Mesenchymal stem cell (in vitro differentiated cells and primary cell): ENCODE measurements at regions not wholly inside any gene's neighbourhood (a gene's known extent, or its start where the extent isn't known, plus 50 kb on each side); places are given as distances from the start of the nearest gene placed in this dataset.

Experiments
- DNase-seq: peaks from one replicate; pipeline ENCODE4 v3.0.0-alpha.2; 2013
- H2AFZ ChIP-seq: one replicate; pipeline ENCODE4 v1.6.1; 2013; ENCODE audit warnings: low read depth, mild to moderate bottlenecking, control low read depth, inconsistent platforms, low read length, moderate library complexity
- H2AK5ac ChIP-seq: 2 replicates; pipeline ENCODE4 v1.6.1; 2013; ENCODE audit warnings: low read length, moderate library complexity, mild to moderate bottlenecking, inconsistent platforms; ENCODE audit not compliant: severe bottlenecking
- H2BK120ac ChIP-seq: one replicate; pipeline ENCODE4 v1.6.1; 2013; ENCODE audit warnings: low read depth, mild to moderate bottlenecking, inconsistent platforms, low read length, moderate library complexity
- H2BK12ac ChIP-seq, 2 experiments: one replicate each; pipeline ENCODE4 v1.6.1; 2013; ENCODE audit warnings: inconsistent platforms in 2 of 2, low read length in 2 of 2, mild to moderate bottlenecking in 2 of 2, moderate library complexity in 2 of 2, control low read depth in 1 of 2
- H2BK15ac ChIP-seq: one replicate; pipeline ENCODE4 v1.6.1; 2013; ENCODE audit warnings: mild to moderate bottlenecking, low read depth, inconsistent platforms; ENCODE audit not compliant: poor library complexity, severe bottlenecking
- H2BK5ac ChIP-seq: 2 replicates; pipeline ENCODE4 v1.6.1; 2013; ENCODE audit warnings: low read depth, mild to moderate bottlenecking, low read length, control low read depth, inconsistent platforms; ENCODE audit not compliant: poor library complexity, severe bottlenecking
- H3K14ac ChIP-seq, 2 experiments: one replicate each; pipeline ENCODE4 v1.6.1; 2013; ENCODE audit warnings: inconsistent platforms in 2 of 2, low read length in 2 of 2, control low read depth in 1 of 2, mild to moderate bottlenecking in 1 of 2, moderate library complexity in 1 of 2
- H3K18ac ChIP-seq, 2 experiments: one replicate each; pipeline ENCODE4 v1.6.1; 2013; ENCODE audit warnings: inconsistent platforms in 2 of 2, low read length in 2 of 2, control low read depth in 1 of 2, low read depth in 1 of 2, mild to moderate bottlenecking in 1 of 2
- H3K23ac ChIP-seq, 2 experiments: one replicate each; pipeline ENCODE4 v1.6.1; 2013; ENCODE audit warnings: inconsistent platforms in 2 of 2, low read length in 2 of 2, mild to moderate bottlenecking in 2 of 2, moderate library complexity in 2 of 2, control low read depth in 1 of 2
- H3K27ac ChIP-seq: 2 replicates; pipeline ENCODE4 v1.5.1; 2013; ENCODE audit warnings: mild to moderate bottlenecking, moderate library complexity, low read length, control low read depth, inconsistent platforms; ENCODE audit not compliant: poor library complexity, severe bottlenecking
- H3K27me3 ChIP-seq, 2 experiments: 2 replicates each; pipeline versions ENCODE4 v1.6.1 to v1.7.0; 2013; ENCODE audit warnings: low read length in 2 of 2, mild to moderate bottlenecking in 2 of 2, moderate library complexity in 2 of 2, control low read depth in 1 of 2, inconsistent platforms in 1 of 2; ENCODE audit not compliant: control insufficient read depth in 1 of 2, insufficient read depth in 1 of 2
- H3K36me3 ChIP-seq, 2 experiments: 2 replicates each; pipeline versions ENCODE4 v1.6.1 to v1.7.0; 2013; ENCODE audit warnings: low read length in 2 of 2, control low read depth in 1 of 2, inconsistent platforms in 1 of 2, low read depth in 1 of 2, mild to moderate bottlenecking in 1 of 2; ENCODE audit not compliant: insufficient read depth in 2 of 2, control insufficient read depth in 1 of 2
- H3K4ac ChIP-seq, 2 experiments: one replicate each; pipeline ENCODE4 v1.6.1; 2013; ENCODE audit warnings: inconsistent platforms in 2 of 2, low read length in 2 of 2, mild to moderate bottlenecking in 2 of 2, moderate library complexity in 2 of 2, control low read depth in 1 of 2, low read depth in 1 of 2
- H3K4me1 ChIP-seq: 2 replicates; pipeline ENCODE4 v1.6.1; 2013; ENCODE audit warnings: low read depth, low read length, control low read depth; ENCODE audit not compliant: control insufficient read depth, insufficient read depth
- H3K4me2 ChIP-seq: 2 replicates; pipeline ENCODE4 v1.6.1; 2013; ENCODE audit warnings: low read length, mild to moderate bottlenecking, inconsistent platforms; ENCODE audit not compliant: poor library complexity, severe bottlenecking
- H3K4me3 ChIP-seq, 2 experiments: 2 replicates each; pipeline versions ENCODE4 v1.5.1 to v1.7.0; 2013; ENCODE audit warnings: low read length in 2 of 2, mild to moderate bottlenecking in 2 of 2, control low read depth in 1 of 2, low read depth in 1 of 2; ENCODE audit not compliant: insufficient read depth in 1 of 2
- H3K79me1 ChIP-seq: replicated peaks from 2 replicates; pipeline ENCODE4 v1.6.1; 2013; ENCODE audit warnings: mild to moderate bottlenecking, control low read depth, low read length, inconsistent platforms; ENCODE audit not compliant: poor library complexity, severe bottlenecking
- H3K9ac ChIP-seq: 2 replicates; pipeline ENCODE4 v1.7.0; 2013; ENCODE audit warnings: mild to moderate bottlenecking, low read length, moderate library complexity
- H3K9me3 ChIP-seq: 2 replicates; pipeline ENCODE4 v1.7.0; 2013; ENCODE audit warnings: mild to moderate bottlenecking, low read length; ENCODE audit not compliant: control insufficient read depth
- H4K8ac ChIP-seq: one replicate; pipeline ENCODE4 v1.6.1; 2013; ENCODE audit warnings: inconsistent platforms, mild to moderate bottlenecking, low read length, moderate library complexity
- H4K91ac ChIP-seq: one replicate; pipeline ENCODE4 v1.6.1; 2013; ENCODE audit warnings: mild to moderate bottlenecking, low read length, inconsistent platforms
- WGBS: methylation state at CpG from one replicate; pipeline ENCODE4 v1.1.7; 2013; ENCODE audit warnings: mixed read lengths; 5-methylcytosine and 5-hydroxymethylcytosine counted together

DNA sequence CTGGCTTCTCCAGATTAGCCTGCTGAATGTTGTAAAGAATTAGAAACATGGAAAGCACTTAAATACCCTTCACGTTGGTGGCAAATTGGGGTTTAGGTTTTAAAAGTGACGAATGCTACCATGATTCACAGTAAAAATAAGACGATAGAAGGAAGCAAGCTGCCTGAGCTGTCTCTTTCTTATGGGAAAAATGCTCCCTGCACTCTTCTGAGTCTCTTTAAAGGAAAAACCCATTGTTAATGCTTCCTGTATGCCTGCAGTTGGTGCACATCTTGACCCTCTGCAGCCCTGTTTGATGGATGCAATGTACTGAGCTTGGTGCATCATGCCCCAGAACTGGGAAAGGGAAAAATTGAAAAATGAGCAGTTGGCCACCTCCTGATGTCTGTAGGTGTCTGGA, 258.6 kb upstream of the RASGRP1 start:
- Histone ChIP-seq H2AFZ (no peak overlapping the region), H3K27me3 (no peaks in the 10 kb centered on the region), H2BK5ac (no peak overlapping the region), H3K4me3 (no peak overlapping the region), H3K36me3 (no peaks in the 10 kb centered on the region), H3K23ac (no peak overlapping the region), H3K9me3 (no peaks in the 10 kb centered on the region), H4K91ac (no peak overlapping the region), H2BK15ac (no peak overlapping the region), H4K8ac (no peak overlapping the region), H3K4ac (no peak overlapping the region), H2AK5ac (no peak overlapping the region), H2BK120ac (no peak overlapping the region), H3K4me2 (no peak overlapping the region), H3K9ac (no peak overlapping the region), H3K18ac (no peak overlapping the region), H3K79me1 (no peaks in the 10 kb centered on the region), H3K14ac (no peak overlapping the region), H2BK12ac (peak overlapping the region in 1 of 2 experiments; percentile 11), H3K27ac (no peak overlapping the region), H3K4me1 (no peaks in the 10 kb centered on the region)
- no peak for DNase-seq
- WGBS: 78% methylated on average over 3 of the region's 3 CpGs

- Histone ChIP-seq H3K23ac (no peak overlapping the region), H3K9me3 (no peaks in the 10 kb centered on the region), H2BK120ac (no peak overlapping the region), H3K18ac (no peak overlapping the region), H2AFZ (no peak overlapping the region), H3K9ac (no peak overlapping the region), H3K4me2 (no peak overlapping the region), H2BK5ac (no peak overlapping the region), H2AK5ac (no peak overlapping the region), H3K79me1 (no peaks in the 10 kb centered on the region), H4K91ac (no peak overlapping the region), H3K4ac (no peak overlapping the region), H3K14ac (no peak overlapping the region), H2BK15ac (no peak overlapping the region), H3K27ac (no peak overlapping the region), H3K4me3 (no peak overlapping the region), H3K36me3 (no peaks in the 10 kb centered on the region), H3K4me1 (no peaks in the 10 kb centered on the region), H3K27me3 (no peaks in the 10 kb centered on the region), H2BK12ac (no peak overlapping the region), H4K8ac (no peak overlapping the region)
- no peak for DNase-seq
- 95% methylated on average over 3 of the region's 3 CpGs for WGBS
These were observed 260.1 kb upstream of the RASGRP1 start for GRCh38 chr15:38824719-38825118.

DNA sequence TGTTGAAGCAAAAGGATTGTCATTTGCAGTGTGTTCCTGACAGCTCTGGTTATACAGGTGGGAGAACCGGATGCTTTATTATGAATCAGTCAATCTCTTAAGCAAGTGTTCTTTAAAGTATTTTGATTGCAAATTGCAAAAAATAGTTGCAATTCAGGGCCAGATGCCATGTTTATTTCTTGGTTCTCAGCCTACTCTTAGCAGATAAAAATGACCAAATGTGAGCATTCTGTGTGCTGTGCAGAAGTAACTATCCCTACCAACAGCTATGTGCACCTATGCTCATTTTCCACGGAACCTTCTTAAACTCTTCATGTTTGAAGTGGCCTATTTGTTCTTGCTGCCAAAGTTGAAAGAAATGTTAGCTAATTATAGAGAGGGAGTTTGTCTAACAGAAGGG, 262.3 kb upstream of the RASGRP1 start:
- Histone ChIP-seq H3K4me1 (no peaks in the 10 kb centered on the region), H3K14ac (no peak overlapping the region), H3K79me1 (no peaks in the 10 kb centered on the region), H3K27ac (no peak overlapping the region), H3K18ac (no peak overlapping the region), H3K9ac (no peak overlapping the region), H3K4me3 (no peak overlapping the region), H4K8ac (no peak overlapping the region), H3K4ac (no peak overlapping the region), H2BK5ac (no peak overlapping the region), H3K36me3 (no peaks in the 10 kb centered on the region), H2AK5ac (peak overlapping the region; percentile 36), H3K27me3 (no peaks in the 10 kb centered on the region), H2BK12ac (peak overlapping the region in 1 of 2 experiments; percentile 33), H3K9me3 (no peaks in the 10 kb centered on the region), H3K4me2 (no peak overlapping the region), H2BK15ac (no peak overlapping the region), H3K23ac (no peak overlapping the region), H2AFZ (no peak overlapping the region), H4K91ac (no peak overlapping the region), H2BK120ac (no peak overlapping the region)
- WGBS: 92% methylated on average over 2 of the region's 2 CpGs
- DNase-seq: no peak

GRCh38 chr15:38828031-38828532, 263.5 kb upstream of the RASGRP1 start:
- H2BK5ac ChIP-seq: no peak overlapping the region
- H4K91ac ChIP-seq: no peak overlapping the region
- no peak overlapping the region for H3K4me2 ChIP-seq
- H4K8ac ChIP-seq: no peak overlapping the region
- no peak overlapping the region for H2AK5ac ChIP-seq
- no peaks in the 10 kb centered on the region for H3K9me3 ChIP-seq
- H3K9ac ChIP-seq: no peak overlapping the region
- H3K4ac ChIP-seq: no peak overlapping the region
- no peaks in the 10 kb centered on the region for H3K27me3 ChIP-seq
- H3K79me1 ChIP-seq: no peaks in the 10 kb centered on the region
- H2BK120ac ChIP-seq: no peak overlapping the region
- H2AFZ ChIP-seq: no peak overlapping the region
- 82% methylated on average over 2 of the region's 4 CpGs for WGBS
- no peaks in the 10 kb centered on the region for H3K4me1 ChIP-seq
- H3K4me3 ChIP-seq: no peak overlapping the region
- no peaks in the 10 kb centered on the region for H3K36me3 ChIP-seq
- H2BK12ac ChIP-seq: no peak overlapping the region
- no peak overlapping the region for H2BK15ac ChIP-seq
- H3K18ac ChIP-seq: no peak overlapping the region
- no peak overlapping the region for H3K14ac ChIP-seq
- no peak overlapping the region for H3K23ac ChIP-seq
- no peak overlapping the region for H3K27ac ChIP-seq
- DNase-seq: no peak
